HG03521 (cell line): ENCODE measurements at regions not wholly inside any gene's neighbourhood (a gene's known extent, or its start where the extent isn't known, plus 50 kb on each side); places are given as distances from the start of the nearest gene placed in this dataset.

Experiments used
- ATAC-seq: cut with Tn5 transposase; IDR thresholded peaks from one replicate; pipeline ENCODE4 v1.9.1; 2021; ENCODE audit warnings: mild to moderate bottlenecking, moderate library complexity; ENCODE audit not compliant: unreplicated experiment

- ATAC-seq, result no peak
Observed at GRCh38 chr13:22112956-22113745, 442.3 kb downstream of the FGF9 start.

GRCh38 chr13:22114630-22115311 is 443.9 kb downstream of the FGF9 start:
- ATAC-seq, result peak; percentile 84

- no peak for ATAC-seq
Observed at GRCh38 chr13:22118158-22118557, 447.3 kb downstream of the FGF9 start.

GRCh38 chr13:22120646-22121045 is 449.8 kb downstream of the FGF9 start:
- ATAC-seq, result no peak

GRCh38 chr13:22121146-22121739 is 450.4 kb downstream of the FGF9 start:
- peak; percentile 44 for ATAC-seq

GRCh38 chr13:22126433-22127021 is 455.7 kb downstream of the FGF9 start:
- ATAC-seq, result peak; percentile 96

- no peak for ATAC-seq
Observed at GRCh38 chr13:22127277-22128164, 456.6 kb downstream of the FGF9 start.

- no peak for ATAC-seq
Observed at GRCh38 chr13:22128441-22129408, 457.9 kb downstream of the FGF9 start.

- ATAC-seq, result no peak
Observed at GRCh38 chr13:22130254-22130653, 459.4 kb downstream of the FGF9 start.

- ATAC-seq, result no peak
Observed at GRCh38 chr13:22134261-22134660, 463.4 kb downstream of the FGF9 start.

GRCh38 chr13:22135446-22135845 is 464.6 kb downstream of the FGF9 start:
- no peak for ATAC-seq

- no peak for ATAC-seq
Observed at GRCh38 chr13:22137361-22138050, 466.6 kb downstream of the FGF9 start.

- ATAC-seq, result no peak
Observed at GRCh38 chr13:22138947-22139346, 468.1 kb downstream of the FGF9 start.

GRCh38 chr13:22141716-22142115 is 470.8 kb downstream of the FGF9 start:
- no peak for ATAC-seq

GRCh38 chr13:22143671-22144070 is 472.8 kb downstream of the FGF9 start:
- ATAC-seq, result no peak

GRCh38 chr13:22144806-22145205 is 473.9 kb downstream of the FGF9 start:
- no peak for ATAC-seq

GRCh38 chr13:22148187-22148586 is 477.3 kb downstream of the FGF9 start:
- ATAC-seq, result no peak

- no peak for ATAC-seq
Observed at GRCh38 chr13:22152751-22153150, 481.9 kb downstream of the FGF9 start.

- no peak for ATAC-seq
Observed at GRCh38 chr13:22154041-22154440, 483.2 kb downstream of the FGF9 start.
